Liver (tissue), 8 donors: ENCODE measurements at regions not wholly inside any gene's neighbourhood (a gene's known extent, or its start where the extent isn't known, plus 50 kb on each side); places are given as distances from the start of the nearest gene placed in this dataset.

ENCODE experiments used
- DNase-seq: peaks from one replicate; pipeline ENCODE4 v3.0.0-alpha.2; 2017; ENCODE audit warnings: low spot score
- H3K27ac ChIP-seq, 2 donors: one replicate each; pipeline ENCODE4 v1.7.0; 2013; ENCODE audit warnings: inconsistent platforms in 2 of 2, low read length in 2 of 2, control low read depth in 1 of 2, low read depth in 1 of 2, mild to moderate bottlenecking in 1 of 2
- H3K27me3 ChIP-seq, 4 donors: one replicate each; pipeline versions ENCODE4 v1.6.1 to v1.7.0; 2013; ENCODE audit warnings: low read length in 3 of 4, inconsistent platforms in 1 of 4, mild to moderate bottlenecking in 1 of 4, moderate library complexity in 1 of 4; ENCODE audit not compliant: control insufficient read depth in 4 of 4, insufficient read depth in 4 of 4
- H3K36me3 ChIP-seq, 4 donors: one replicate each; pipeline versions ENCODE4 v1.6.1 to v1.7.0; 2013; ENCODE audit warnings: low read length in 3 of 4, mild to moderate bottlenecking in 3 of 4, low read depth in 1 of 4, moderate library complexity in 1 of 4; ENCODE audit not compliant: control insufficient read depth in 4 of 4, insufficient read depth in 3 of 4
- H3K4me1 ChIP-seq, 4 donors: one replicate each; pipeline versions ENCODE4 v1.6.1 to v1.7.0; 2013; ENCODE audit warnings: low read length in 3 of 4, mild to moderate bottlenecking in 3 of 4, moderate library complexity in 1 of 4; ENCODE audit not compliant: control insufficient read depth in 4 of 4, insufficient read depth in 4 of 4
- H3K4me3 ChIP-seq, 3 donors: one replicate each; pipeline versions ENCODE4 v1.6.1 to v1.7.0; 2013; ENCODE audit warnings: low read length in 3 of 3, control low read depth in 1 of 3, low read depth in 1 of 3, mild to moderate bottlenecking in 1 of 3
- H3K9ac ChIP-seq, 2 donors: one replicate each; pipeline ENCODE4 v1.7.0; 2013; ENCODE audit warnings: low read length in 2 of 2, mild to moderate bottlenecking in 2 of 2, moderate library complexity in 2 of 2, control low read depth in 1 of 2, low read depth in 1 of 2
- H3K9me3 ChIP-seq, 4 donors: one replicate each; pipeline versions ENCODE4 v1.6.1 to v1.7.0; 2013; ENCODE audit warnings: low read length in 3 of 4; ENCODE audit not compliant: control insufficient read depth in 4 of 4
- ATF3 ChIP-seq: IDR thresholded peaks from 2 replicates; pipeline ENCODE4 v1.6.1; 2016; ENCODE audit warnings: antibody characterized with exemption
- CTCF ChIP-seq: fragments of 150-350 bp; IDR thresholded peaks from 2 replicates; pipeline ENCODE4 v1.5.1; 2017; ENCODE audit warnings: improper control_type of control experiment, low read depth, low read length; ENCODE audit not compliant: missing input control
- EGR1 ChIP-seq, 2 donors: IDR thresholded peaks; 2 replicates each; pipeline ENCODE4 v1.6.1; 2016 to 2018; ENCODE audit warnings: antibody characterized with exemption in 2 of 2, low read depth in 2 of 2
- FOXA1 ChIP-seq: IDR thresholded peaks from 2 replicates; pipeline ENCODE4 v1.6.1; 2016; ENCODE audit warnings: antibody characterized with exemption
- FOXA2 ChIP-seq: IDR thresholded peaks from 2 replicates; pipeline ENCODE4 v1.6.1; 2016; ENCODE audit warnings: antibody characterized with exemption
- GABPA ChIP-seq, 2 donors: IDR thresholded peaks in 1 of 2; conservative IDR thresholded peaks in 1 of 2; 2 replicates each; pipeline ENCODE4 v1.6.1; 2016; ENCODE audit warnings: antibody characterized with exemption in 2 of 2, mild to moderate bottlenecking in 1 of 2, moderate library complexity in 1 of 2
- HNF4A ChIP-seq, 2 donors: conservative IDR thresholded peaks; 2 replicates each; pipeline ENCODE4 v1.6.1; 2016; ENCODE audit warnings: antibody characterized with exemption in 2 of 2, mild to moderate bottlenecking in 2 of 2
- HNF4G ChIP-seq: IDR thresholded peaks from 2 replicates; pipeline ENCODE4 v1.6.1; 2016; ENCODE audit warnings: antibody characterized with exemption
- JUND ChIP-seq, 2 donors: IDR thresholded peaks; 2 replicates each; pipeline ENCODE4 v1.6.1; 2016; ENCODE audit warnings: antibody characterized with exemption in 2 of 2
- NR2F2 ChIP-seq: IDR thresholded peaks from 2 replicates; pipeline ENCODE4 v1.6.1; 2016; ENCODE audit warnings: antibody characterized with exemption
- RAD21 ChIP-seq, 2 donors: IDR thresholded peaks; 2 replicates each; pipeline ENCODE4 v1.6.1; 2016; ENCODE audit warnings: antibody characterized with exemption in 2 of 2, mild to moderate bottlenecking in 2 of 2
- REST ChIP-seq: IDR thresholded peaks from 2 replicates; pipeline ENCODE4 v1.6.1; 2016; ENCODE audit warnings: antibody characterized with exemption, mild to moderate bottlenecking
- RXRA ChIP-seq, 2 donors: IDR thresholded peaks; 2 replicates each; pipeline ENCODE4 v1.6.1; 2017 to 2018; ENCODE audit warnings: antibody characterized with exemption in 2 of 2, mild to moderate bottlenecking in 1 of 2
- SP1 ChIP-seq: IDR thresholded peaks from 2 replicates; pipeline ENCODE4 v1.6.1; 2018; ENCODE audit warnings: antibody characterized with exemption, mild to moderate bottlenecking
- TAF1 ChIP-seq: conservative IDR thresholded peaks from 2 replicates; pipeline ENCODE4 v1.6.1; 2016; ENCODE audit warnings: antibody characterized with exemption, mild to moderate bottlenecking
- YY1 ChIP-seq: IDR thresholded peaks from 2 replicates; pipeline ENCODE4 v1.6.1; 2016; ENCODE audit warnings: antibody characterized with exemption, mild to moderate bottlenecking
- ZBTB33 ChIP-seq: IDR thresholded peaks from 2 replicates; pipeline ENCODE4 v1.6.1; 2016; ENCODE audit warnings: antibody characterized with exemption
- WGBS: extraction: QIAGEN DNeasy Blood & Tissue Kit; methylation state at CpG from one replicate; pipeline ENCODE4 v1.1.7; 2013; 5-methylcytosine and 5-hydroxymethylcytosine counted together
- TF ChIP-seq, protein P1 (sequence below): IDR thresholded peaks from 2 replicates; pipeline ENCODE4 v1.6.1; 2016; ENCODE audit warnings: antibody characterized with exemption
- donor health status: healthy.
- donor health status: healthy.
- donor health status: healthy.
- donor health status: healthy.
- donor health status: healthy.

GRCh38 chr6:14720411-14721102 lies 525.3 kb upstream of the JARID2 start:
- Histone ChIP-seq H3K27ac (no peak overlapping the region), H3K9ac (no peak overlapping the region), H3K36me3 (no peaks in the 10 kb centered on the region), H3K4me3 (no peak overlapping the region), H3K9me3 (no peaks in the 10 kb centered on the region), H3K27me3 (no peaks in the 10 kb centered on the region), H3K4me1 (peaks cover 5 to 12% (median 7%) of the 10 kb centered on the region in 4 donors)
- DNase-seq: no peak
- TF ChIP-seq HNF4A (conservative IDR thresholded peaks at IDR 0.05) (peak; percentile 41 to 67), GABPA (IDR thresholded peaks at IDR 0.05 in 1 of 2, conservative IDR thresholded peaks at IDR 0.05 in 1 of 2) (peak in 1 of 2 donors; percentile 5), ZBTB33 (no peak), RAD21 (IDR thresholded peaks at IDR 0.05) (peak in 1 of 2 donors; percentile 40)
- WGBS: 31% methylated on average over 1 of the region's 1 CpG

DNA sequence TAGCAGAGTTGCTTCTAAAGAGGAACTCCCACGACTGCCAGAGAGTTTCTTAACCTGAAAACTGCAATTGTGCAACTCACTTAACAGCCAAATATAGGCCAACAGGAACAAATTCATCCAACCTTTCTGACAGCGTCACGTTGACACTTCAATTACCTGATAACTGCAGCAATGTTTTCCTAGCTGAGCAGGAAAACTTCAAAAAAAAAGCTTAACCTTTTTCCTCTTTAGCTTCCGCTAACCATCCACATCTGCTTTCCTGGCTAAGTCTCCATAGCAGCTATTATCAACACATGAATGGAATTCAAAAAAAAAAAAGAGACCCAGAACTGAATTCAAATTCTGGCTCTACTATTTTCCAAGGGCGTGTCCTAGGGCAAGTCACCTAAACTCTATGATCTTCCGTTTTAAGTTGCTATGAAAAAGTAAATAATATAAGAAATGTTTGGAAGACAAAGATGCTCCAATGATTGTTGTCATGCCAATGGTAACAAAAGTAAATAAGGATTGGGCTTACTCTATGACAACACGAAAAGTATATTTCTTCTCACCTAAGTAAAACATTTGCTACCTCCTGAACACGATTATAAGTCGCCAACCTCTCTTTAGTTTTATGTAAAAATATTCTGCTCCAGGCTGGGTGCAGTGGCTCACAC lies 524.6 kb upstream of the JARID2 start:
- WGBS: 40% methylated on average over 9 of the region's 9 CpGs
- DNase-seq: no peak
- Histone ChIP-seq H3K36me3 (no peaks in the 10 kb centered on the region), H3K27ac (peak overlapping the region in 1 of 2 donors; percentile 23), H3K9ac (no peak overlapping the region), H3K9me3 (no peaks in the 10 kb centered on the region), H3K4me1 (peaks cover 5 to 12% (median 7%) of the 10 kb centered on the region in 4 donors), H3K27me3 (no peaks in the 10 kb centered on the region), H3K4me3 (no peak overlapping the region)
- TF ChIP-seq ZBTB33 (no peak), HNF4A (conservative IDR thresholded peaks at IDR 0.05) (peak; percentile 37 to 67), NR2F2 (no peak), GABPA (IDR thresholded peaks at IDR 0.05 in 1 of 2, conservative IDR thresholded peaks at IDR 0.05 in 1 of 2) (no peak), TAF1 (no peak), YY1 (no peak), FOXA1 (no peak), SP1 (peak; percentile 52), FOXA2 (no peak), EGR1 (IDR thresholded peaks at IDR 0.05; ENCODE audit: low read depth in 2 of 2) (peak in 1 of 2 donors; percentile 53), CTCF (no peak), HNF4G (peak; percentile 15), JUND (IDR thresholded peaks at IDR 0.05) (peak; percentile 20 to 57), RXRA (IDR thresholded peaks at IDR 0.05) (peak; percentile 78 to 91), REST (no peak), RAD21 (IDR thresholded peaks at IDR 0.05) (peak; percentile 53 to 64), ATF3 (no peak)
- TF ChIP-seq, protein P1, sequence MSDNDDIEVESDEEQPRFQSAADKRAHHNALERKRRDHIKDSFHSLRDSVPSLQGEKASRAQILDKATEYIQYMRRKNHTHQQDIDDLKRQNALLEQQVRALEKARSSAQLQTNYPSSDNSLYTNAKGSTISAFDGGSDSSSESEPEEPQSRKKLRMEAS: peak; percentile 80
